ENCODE measurements at regions not wholly inside any gene's neighbourhood (a gene's known extent, or its start where the extent isn't known, plus 50 kb on each side); places are given as distances from the start of the nearest gene placed in this dataset.

- H3K9me3 ChIP-seq (ENCODE audit: low read depth, low read length): no peaks in the 10 kb centered on the region
- no peak overlapping the region for H3K4me3 ChIP-seq (ENCODE audit: low read length)
- H3K27me3 ChIP-seq (ENCODE audit: insufficient read depth, low read length): no peaks in the 10 kb centered on the region
- no peaks in the 10 kb centered on the region for H3K4me1 ChIP-seq (ENCODE audit: insufficient read depth, low read length)
Observed at GRCh38 chr14:97390096-97390724, 593.0 kb downstream of the VRK1 start.

- no peaks in the 10 kb centered on the region for H3K4me1 ChIP-seq (ENCODE audit: insufficient read depth, low read length)
- no peaks in the 10 kb centered on the region for H3K27me3 ChIP-seq (ENCODE audit: insufficient read depth, low read length)
- no peak overlapping the region for H3K4me3 ChIP-seq (ENCODE audit: low read length)
- no peaks in the 10 kb centered on the region for H3K9me3 ChIP-seq (ENCODE audit: low read depth, low read length)
Observed at GRCh38 chr14:97393244-97393643, 596.1 kb downstream of the VRK1 start.

DNA sequence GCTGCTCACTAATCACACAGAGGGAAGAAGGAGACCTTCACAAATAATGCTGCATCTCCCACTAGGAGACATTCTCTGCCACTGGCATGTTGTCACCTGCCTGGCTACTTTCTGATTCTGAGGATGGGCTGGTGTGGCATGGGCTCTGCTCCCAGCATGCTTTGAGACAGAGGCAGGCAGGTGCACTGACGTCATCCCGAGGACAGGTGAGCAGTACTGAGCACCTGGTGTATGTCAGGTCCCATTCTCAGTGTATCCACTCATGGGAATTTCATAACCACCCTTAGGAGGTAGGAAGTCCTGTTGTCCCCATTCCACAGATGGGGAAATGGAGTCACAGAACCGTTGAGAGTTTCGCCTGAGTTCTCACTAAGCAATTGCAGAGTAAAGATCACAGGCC is 597.9 kb downstream of the VRK1 start:
- Histone ChIP-seq H3K9me3 (ENCODE audit: low read depth, low read length) (no peaks in the 10 kb centered on the region), H3K4me3 (ENCODE audit: low read length) (no peak overlapping the region), H3K27me3 (ENCODE audit: insufficient read depth, low read length) (no peaks in the 10 kb centered on the region), H3K4me1 (ENCODE audit: insufficient read depth, low read length) (no peaks in the 10 kb centered on the region)

GRCh38 chr14:97401714-97402113 is 604.5 kb downstream of the VRK1 start:
- H3K4me1 ChIP-seq (ENCODE audit: insufficient read depth, low read length): no peaks in the 10 kb centered on the region
- no peak overlapping the region for H3K4me3 ChIP-seq (ENCODE audit: low read length)
- no peaks in the 10 kb centered on the region for H3K9me3 ChIP-seq (ENCODE audit: low read depth, low read length)
- no peaks in the 10 kb centered on the region for H3K27me3 ChIP-seq (ENCODE audit: insufficient read depth, low read length)

DNA sequence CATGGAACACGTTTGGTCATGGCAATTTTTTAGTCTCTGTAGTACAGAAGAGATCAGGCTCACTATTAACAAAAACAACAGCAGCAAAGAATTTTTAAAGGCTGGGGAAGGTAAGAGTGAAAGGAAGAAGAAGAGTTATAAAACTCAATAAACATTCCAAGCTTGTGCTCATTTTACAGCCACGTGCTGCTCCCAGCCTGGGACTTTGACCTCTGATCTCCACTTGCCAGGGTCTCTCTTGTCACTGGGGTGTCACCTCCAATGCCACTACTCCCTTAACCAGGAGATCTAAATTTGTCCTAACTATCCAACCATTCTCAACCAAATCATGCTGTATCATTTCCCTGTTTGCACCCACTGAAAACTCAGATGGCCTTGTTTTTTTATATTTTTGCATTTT is 605.1 kb downstream of the VRK1 start:
- Histone ChIP-seq H3K4me3 (ENCODE audit: low read length) (no peak overlapping the region), H3K9me3 (ENCODE audit: low read depth, low read length) (no peaks in the 10 kb centered on the region), H3K4me1 (ENCODE audit: insufficient read depth, low read length) (no peaks in the 10 kb centered on the region), H3K27me3 (ENCODE audit: insufficient read depth, low read length) (no peaks in the 10 kb centered on the region)

- Histone ChIP-seq H3K9me3 (ENCODE audit: low read depth, low read length) (no peaks in the 10 kb centered on the region), H3K4me1 (ENCODE audit: insufficient read depth, low read length) (peaks cover 6% of the 10 kb centered on the region), H3K4me3 (ENCODE audit: low read length) (no peak overlapping the region), H3K27me3 (ENCODE audit: insufficient read depth, low read length) (peaks cover 28% of the 10 kb centered on the region)
Observed at GRCh38 chr14:97407701-97408407, 610.7 kb downstream of the VRK1 start.

GRCh38 chr14:97408503-97408902 is 611.3 kb downstream of the VRK1 start:
- H3K27me3 ChIP-seq (ENCODE audit: insufficient read depth, low read length): peaks cover 35% of the 10 kb centered on the region
- H3K9me3 ChIP-seq (ENCODE audit: low read depth, low read length): no peaks in the 10 kb centered on the region
- H3K4me1 ChIP-seq (ENCODE audit: insufficient read depth, low read length): peaks cover 10% of the 10 kb centered on the region
- H3K4me3 ChIP-seq (ENCODE audit: low read length): no peak overlapping the region

GRCh38 chr14:97408937-97409815 is 612.0 kb downstream of the VRK1 start:
- H3K27me3 ChIP-seq (ENCODE audit: insufficient read depth, low read length): peaks cover 42% of the 10 kb centered on the region
- H3K4me1 ChIP-seq (ENCODE audit: insufficient read depth, low read length): peaks cover 10% of the 10 kb centered on the region
- no peaks in the 10 kb centered on the region for H3K9me3 ChIP-seq (ENCODE audit: low read depth, low read length)
- no peak overlapping the region for H3K4me3 ChIP-seq (ENCODE audit: low read length)

- peaks cover 45% of the 10 kb centered on the region for H3K27me3 ChIP-seq (ENCODE audit: insufficient read depth, low read length)
- peaks cover 10% of the 10 kb centered on the region for H3K4me1 ChIP-seq (ENCODE audit: insufficient read depth, low read length)
- H3K9me3 ChIP-seq (ENCODE audit: low read depth, low read length): no peaks in the 10 kb centered on the region
Observed at GRCh38 chr14:97410667-97411620, 613.8 kb downstream of the VRK1 start.

DNA sequence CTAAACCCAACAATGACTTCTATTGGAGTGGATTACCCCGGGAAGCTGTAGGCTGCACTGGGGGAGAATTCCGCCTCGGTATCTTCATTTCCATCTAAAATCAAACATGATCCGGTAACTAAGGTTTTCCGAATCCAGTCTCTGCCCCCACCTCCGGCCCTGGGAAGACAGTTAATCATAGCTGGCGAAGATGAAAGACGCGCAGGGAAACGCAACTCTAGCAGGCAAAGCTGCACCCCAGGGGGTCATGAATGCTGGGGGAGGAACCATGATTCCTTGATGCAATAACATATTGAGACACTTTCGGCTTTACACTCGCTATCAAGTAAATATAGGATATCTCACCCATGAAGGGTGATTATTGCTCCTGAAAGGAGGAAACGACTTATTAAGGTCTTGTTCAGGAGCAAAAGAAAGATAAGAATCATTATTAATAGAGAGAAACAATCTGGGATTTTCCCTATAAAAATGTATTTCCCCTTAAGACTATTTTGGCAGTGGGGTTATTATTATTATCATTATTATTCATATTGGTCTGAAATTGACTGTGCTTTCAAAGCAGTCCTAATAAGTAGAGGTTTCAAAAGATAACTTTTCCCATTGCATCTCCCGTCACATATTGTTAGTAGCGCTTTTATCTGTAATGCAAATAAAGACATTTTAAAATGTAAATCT is 614.9 kb downstream of the VRK1 start:
- peaks cover 10% of the 10 kb centered on the region for H3K4me1 ChIP-seq (ENCODE audit: insufficient read depth, low read length)
- peaks cover 45% of the 10 kb centered on the region for H3K27me3 ChIP-seq (ENCODE audit: insufficient read depth, low read length)
- no peak overlapping the region for H3K4me3 ChIP-seq (ENCODE audit: low read length)
- H3K9me3 ChIP-seq (ENCODE audit: low read depth, low read length): no peaks in the 10 kb centered on the region

More at GRCh38 chr14:97410667-97411620, 613.8 kb downstream of the VRK1 start:
- H3K4me3 ChIP-seq (ENCODE audit: low read length): no peak overlapping the region

GRCh38 chr14:97413022-97413539 is 615.9 kb downstream of the VRK1 start:
- peak overlapping the region; percentile 26 for H3K4me3 ChIP-seq (ENCODE audit: low read length)
- H3K27me3 ChIP-seq (ENCODE audit: insufficient read depth, low read length): peaks cover 45% of the 10 kb centered on the region
- peaks cover 4% of the 10 kb centered on the region for H3K4me1 ChIP-seq (ENCODE audit: insufficient read depth, low read length)
- no peaks in the 10 kb centered on the region for H3K9me3 ChIP-seq (ENCODE audit: low read depth, low read length)

DNA sequence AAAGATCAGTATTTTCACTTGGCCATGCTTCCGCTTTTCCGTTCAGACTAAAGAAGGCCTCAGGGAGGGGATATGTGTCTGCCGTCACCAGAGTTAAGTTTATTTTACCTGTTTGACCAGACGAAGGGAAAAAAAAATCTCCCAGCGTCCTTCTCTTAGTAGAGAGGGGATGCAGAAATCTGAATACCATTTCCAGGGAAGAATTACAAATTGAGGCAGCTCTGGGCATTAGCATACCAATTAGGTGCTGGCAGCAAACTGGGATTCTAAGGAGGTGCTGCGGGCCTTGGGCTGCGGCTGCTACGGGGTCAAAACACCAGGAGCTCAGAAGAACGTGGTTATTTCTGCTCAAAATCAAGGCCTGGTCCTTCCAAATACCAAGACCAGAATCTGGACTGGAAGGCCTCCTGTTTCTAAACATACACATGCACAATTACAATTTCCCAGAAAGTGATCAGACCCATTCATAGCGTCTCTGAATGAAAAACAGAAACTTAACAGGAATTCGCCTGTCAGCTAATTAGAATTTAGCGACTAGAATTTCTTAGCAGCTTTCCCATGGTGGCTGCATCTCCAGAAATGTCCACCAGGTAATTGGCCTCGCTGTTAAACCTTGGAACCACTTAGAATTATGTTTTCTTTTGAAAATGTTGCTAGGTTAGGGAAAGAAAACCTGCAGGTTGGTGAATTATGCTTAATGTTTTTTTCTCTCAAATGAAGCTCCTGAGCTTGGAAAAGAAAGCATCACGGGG is 617.0 kb downstream of the VRK1 start:
- Histone ChIP-seq H3K4me3 (ENCODE audit: low read length) (no peak overlapping the region), H3K27me3 (ENCODE audit: insufficient read depth, low read length) (peaks cover 45% of the 10 kb centered on the region), H3K4me1 (ENCODE audit: insufficient read depth, low read length) (peaks cover 4% of the 10 kb centered on the region), H3K9me3 (ENCODE audit: low read depth, low read length) (no peaks in the 10 kb centered on the region)

DNA sequence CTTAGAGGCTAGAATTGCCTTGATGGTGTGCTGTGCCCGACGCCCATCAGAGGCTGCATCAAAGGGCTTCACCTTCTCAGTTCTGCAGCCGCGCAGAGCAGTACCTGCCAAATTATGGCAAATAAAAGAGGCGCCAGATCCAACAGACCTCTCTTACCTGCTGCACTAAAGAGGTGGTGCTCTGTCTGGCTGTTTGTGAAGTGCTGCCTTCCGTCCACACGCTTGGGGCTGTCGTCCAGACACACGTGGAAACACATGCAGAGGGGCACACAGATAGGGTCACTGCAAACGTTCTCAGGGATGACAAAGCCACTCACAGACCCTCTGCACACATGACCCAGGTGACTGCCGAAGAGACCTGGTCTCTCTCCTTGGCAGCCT is 617.5 kb downstream of the VRK1 start:
- peaks cover 4% of the 10 kb centered on the region for H3K4me1 ChIP-seq (ENCODE audit: insufficient read depth, low read length)
- H3K9me3 ChIP-seq (ENCODE audit: low read depth, low read length): no peaks in the 10 kb centered on the region
- peaks cover 45% of the 10 kb centered on the region for H3K27me3 ChIP-seq (ENCODE audit: insufficient read depth, low read length)
- no peak overlapping the region for H3K4me3 ChIP-seq (ENCODE audit: low read length)
